ENCODE measurements at regions not wholly inside any gene's neighbourhood (a gene's known extent, or its start where the extent isn't known, plus 50 kb on each side); places are given as distances from the start of the nearest gene placed in this dataset.

DNA sequence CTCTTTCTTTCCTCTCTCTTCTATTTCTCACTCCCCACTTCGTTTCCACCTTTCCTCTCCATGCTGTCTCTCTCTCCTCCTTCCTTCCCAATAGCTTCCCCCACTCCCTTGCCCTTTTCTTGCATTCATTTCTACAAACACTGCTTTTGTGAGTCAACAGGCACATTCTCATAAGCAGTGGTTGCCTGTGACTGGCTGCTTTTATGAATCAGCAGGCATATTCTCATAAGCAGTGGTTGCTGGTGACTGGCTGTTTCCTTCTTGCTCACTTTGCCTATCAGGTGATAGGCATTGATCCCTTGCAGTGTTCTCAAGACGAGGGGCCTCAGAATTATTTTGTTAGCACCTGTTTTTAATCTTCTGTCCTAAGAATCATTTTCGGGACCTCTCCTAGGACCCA is 116.1 kb upstream of the ACTBL2 start:
- in situ Hi-C loops (cut with MboI; ENCODE audit: low sequenced_read_pairs): no loop called here

- in situ Hi-C loops (cut with MboI; ENCODE audit: low sequenced_read_pairs): no loop called here
Observed at GRCh38 chr5:57598097-57598496, 115.5 kb upstream of the ACTBL2 start.

- in situ Hi-C loops (cut with MboI; ENCODE audit: low sequenced_read_pairs): no loop called here
Observed at GRCh38 chr5:57595523-57595991, 112.9 kb upstream of the ACTBL2 start.

- in situ Hi-C loops (cut with MboI; ENCODE audit: low sequenced_read_pairs): no loop called here
Observed at GRCh38 chr5:57594436-57594835, 111.8 kb upstream of the ACTBL2 start.

- in situ Hi-C loops (cut with MboI; ENCODE audit: low sequenced_read_pairs): no loop called here
Observed at GRCh38 chr5:57592236-57592635, 109.6 kb upstream of the ACTBL2 start.

DNA sequence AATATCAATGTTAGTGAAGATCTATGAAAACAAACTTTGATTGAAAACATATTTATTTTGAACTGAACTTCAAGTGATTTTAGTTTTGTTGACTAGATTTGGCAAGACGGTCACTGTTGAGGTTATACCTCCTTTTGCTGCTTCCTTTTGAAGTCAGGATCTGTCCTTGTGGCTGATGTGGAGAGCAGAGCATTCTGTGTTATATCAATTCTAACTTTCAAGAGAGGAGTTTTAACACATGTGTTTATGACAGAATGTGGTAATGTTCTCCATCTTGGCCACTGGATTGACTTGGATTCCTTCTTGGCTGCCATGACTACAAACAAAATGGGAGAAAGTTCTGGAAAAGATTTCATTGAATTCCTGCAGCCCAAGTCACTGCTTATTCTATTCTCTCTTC is 104.0 kb upstream of the ACTBL2 start:
- in situ Hi-C loops (cut with MboI; ENCODE audit: low sequenced_read_pairs): no loop called here

DNA sequence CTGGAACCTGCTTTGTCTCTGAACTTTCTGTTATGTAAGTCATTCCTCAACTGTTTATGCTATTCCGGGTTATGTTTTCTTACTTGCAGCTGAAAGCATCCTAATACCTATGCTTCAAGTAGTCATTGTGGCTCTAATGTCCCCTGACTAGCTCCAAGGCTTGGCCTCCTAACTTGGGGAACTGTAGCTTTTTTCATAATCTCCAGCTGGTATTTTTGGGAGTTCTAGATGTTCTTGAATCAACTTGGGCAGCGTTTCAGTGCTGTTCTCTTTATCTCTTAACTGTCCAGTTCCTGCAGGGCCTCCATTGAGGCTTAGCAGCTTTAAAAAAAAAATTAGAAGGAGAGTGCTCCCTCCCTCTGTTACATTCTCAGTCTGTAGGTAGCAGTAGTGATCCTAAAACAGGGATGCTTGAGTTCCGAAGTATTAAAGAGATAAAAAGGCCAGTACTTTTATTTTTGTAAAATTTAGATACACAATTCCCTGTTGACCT is 100.0 kb upstream of the ACTBL2 start:
- in situ Hi-C loops (cut with MboI; ENCODE audit: low sequenced_read_pairs): no loop called here

DNA sequence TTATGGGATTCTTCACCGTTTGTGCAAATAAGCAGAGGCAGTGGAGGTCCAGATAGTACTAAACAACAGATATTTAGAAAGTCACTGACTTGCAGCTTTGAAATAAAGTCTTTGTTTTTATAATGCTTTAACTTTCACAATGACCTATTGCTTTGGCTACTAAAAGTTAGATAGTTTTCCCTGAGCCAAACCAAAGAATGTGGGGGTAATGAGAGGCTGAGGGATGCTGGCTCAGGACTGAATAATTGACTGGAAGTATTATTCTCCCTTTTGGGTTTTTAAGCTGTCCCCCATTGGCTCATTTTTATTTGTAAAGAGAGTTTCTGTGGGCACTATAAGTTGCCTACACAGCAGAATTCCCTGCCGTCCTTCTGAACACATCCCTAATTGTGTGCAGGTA is 99.2 kb upstream of the ACTBL2 start:
- in situ Hi-C loops (cut with MboI; ENCODE audit: low sequenced_read_pairs): no loop called here

DNA sequence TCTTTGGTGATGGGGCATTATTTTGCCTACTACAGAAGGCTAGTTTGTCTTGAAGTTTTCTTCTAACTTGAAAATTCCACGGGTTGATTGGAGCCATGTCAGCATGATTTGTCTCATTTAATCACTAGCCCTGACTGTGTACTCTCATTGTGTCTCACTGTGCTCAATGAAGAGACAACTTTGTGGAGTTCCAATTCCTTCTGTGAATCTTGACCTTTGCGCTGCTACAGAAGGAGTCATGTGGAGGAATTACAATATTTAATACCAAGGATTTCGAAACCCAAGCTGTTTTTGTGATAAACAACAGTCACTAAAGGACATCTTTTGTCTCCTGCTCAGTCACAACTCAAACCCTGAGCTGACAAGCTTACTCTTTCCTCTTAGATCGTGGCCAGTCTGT is 98.6 kb upstream of the ACTBL2 start:
- in situ Hi-C loops (cut with MboI; ENCODE audit: low sequenced_read_pairs): no loop called here

- in situ Hi-C loops (cut with MboI; ENCODE audit: low sequenced_read_pairs): no loop called here
Observed at GRCh38 chr5:57577432-57578175, 95.0 kb upstream of the ACTBL2 start.

- in situ Hi-C loops (cut with MboI; ENCODE audit: low sequenced_read_pairs): no loop called here
Observed at GRCh38 chr5:57576317-57576716, 93.7 kb upstream of the ACTBL2 start.

DNA sequence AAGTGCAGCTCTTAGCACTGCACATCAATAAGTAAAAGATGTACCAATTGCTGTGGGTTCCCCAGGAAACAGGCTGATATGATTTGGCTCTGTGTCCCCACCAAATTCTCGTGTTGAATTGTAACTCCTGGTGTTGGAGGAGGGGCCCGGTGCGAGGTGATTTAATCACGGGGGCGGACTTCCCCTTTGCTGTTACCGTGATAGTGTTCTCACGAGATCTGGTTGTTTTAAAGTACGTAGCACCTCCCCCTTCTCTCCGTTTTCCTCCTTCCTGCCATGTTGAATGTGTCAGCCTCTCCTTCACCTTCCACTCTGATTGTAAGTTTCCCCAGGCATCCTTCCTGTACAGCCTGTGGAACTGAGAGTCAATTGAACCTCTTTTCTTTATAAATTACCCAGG is 93.2 kb upstream of the ACTBL2 start:
- in situ Hi-C loops (cut with MboI; ENCODE audit: low sequenced_read_pairs): no loop called here

DNA sequence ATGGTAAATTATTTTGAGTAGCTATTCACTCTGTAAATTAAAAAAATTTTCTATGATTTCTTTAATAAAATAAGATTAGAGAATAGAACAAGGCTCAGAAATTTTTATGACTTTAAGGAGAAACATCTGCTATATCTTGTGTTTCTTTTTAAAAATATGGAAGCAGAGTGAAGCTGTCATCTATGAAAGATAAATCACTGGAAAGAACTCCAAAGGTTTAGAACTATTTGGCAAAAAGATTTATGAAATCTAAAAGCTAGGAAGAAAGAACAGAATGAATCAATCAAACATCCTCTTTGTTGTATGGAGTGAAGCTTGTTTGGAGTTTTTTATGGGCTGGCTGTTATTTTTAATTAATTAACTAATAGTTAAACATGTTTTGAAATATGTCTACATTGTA is 89.8 kb upstream of the ACTBL2 start:
- in situ Hi-C loops (cut with MboI; ENCODE audit: low sequenced_read_pairs): no loop called here

DNA sequence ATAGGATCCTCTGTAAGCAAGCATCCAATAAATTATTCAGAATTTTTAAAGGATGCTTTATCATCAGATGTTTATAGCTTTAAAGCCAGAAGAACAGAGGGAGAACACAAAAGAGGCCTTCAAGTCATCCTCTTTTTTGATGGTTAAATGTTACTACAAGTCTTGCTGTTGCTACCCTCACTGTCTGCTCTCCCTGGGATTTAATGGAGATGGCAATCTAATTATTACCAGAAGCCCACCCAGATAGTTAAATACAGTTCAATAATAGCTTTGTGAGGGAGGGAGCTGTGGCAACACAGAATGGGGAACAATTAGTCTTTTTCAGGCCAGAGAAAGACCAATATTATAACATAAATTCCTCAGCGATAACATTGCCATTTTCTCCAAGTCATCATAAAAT is 87.0 kb upstream of the ACTBL2 start:
- in situ Hi-C loops (cut with MboI; ENCODE audit: low sequenced_read_pairs): no loop called here

DNA sequence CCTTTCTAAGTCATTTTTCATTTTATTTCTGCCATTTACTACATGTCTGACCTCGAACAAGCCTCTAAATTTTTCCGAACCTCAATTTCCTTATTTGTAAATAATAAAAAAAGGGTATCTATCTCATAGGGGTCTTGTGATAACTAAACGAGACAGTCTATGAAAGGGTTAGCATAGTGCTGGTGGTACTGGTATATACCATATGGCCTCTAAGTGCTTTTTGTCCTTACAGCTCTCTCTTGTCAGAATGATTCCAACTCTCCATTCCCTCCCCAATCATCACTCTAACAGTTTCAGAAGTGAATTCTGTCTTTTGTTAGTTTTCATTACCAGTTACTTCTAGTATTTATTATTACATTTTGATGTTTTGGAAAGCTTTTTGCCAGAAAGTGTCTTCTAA is 85.5 kb upstream of the ACTBL2 start:
- in situ Hi-C loops (cut with MboI; ENCODE audit: low sequenced_read_pairs): no loop called here

DNA sequence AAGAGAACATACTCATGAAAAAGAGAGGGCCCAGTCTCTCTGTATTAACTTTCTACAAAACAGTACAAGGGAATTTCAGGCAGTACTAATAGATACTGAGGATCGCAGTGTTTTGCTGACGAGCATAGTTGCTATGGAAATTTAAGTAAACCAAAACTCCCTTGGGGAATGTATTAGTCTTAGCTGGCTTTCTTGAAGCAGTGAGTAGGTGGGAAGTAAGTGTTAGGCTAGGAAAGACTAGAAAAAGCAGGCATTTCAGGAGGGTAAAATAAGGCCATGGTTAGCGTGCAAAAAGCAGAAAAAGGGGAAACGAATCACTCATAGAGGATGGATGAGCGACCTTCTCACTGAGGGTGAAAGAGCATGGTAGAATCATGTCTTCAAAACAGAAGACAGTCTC is 84.3 kb upstream of the ACTBL2 start:
- in situ Hi-C loops (cut with MboI; ENCODE audit: low sequenced_read_pairs): no loop called here

- in situ Hi-C loops (cut with MboI; ENCODE audit: low sequenced_read_pairs): no loop called here
Observed at GRCh38 chr5:57561231-57561842, 78.7 kb upstream of the ACTBL2 start.

GRCh38 chr5:57559110-57559635 is 76.6 kb upstream of the ACTBL2 start:
- in situ Hi-C loops (cut with MboI; ENCODE audit: low sequenced_read_pairs): no loop called here

GRCh38 chr5:57552033-57552432 is 69.4 kb upstream of the ACTBL2 start:
- in situ Hi-C loops (cut with MboI; ENCODE audit: low sequenced_read_pairs): no loop called here

- in situ Hi-C loops (cut with MboI; ENCODE audit: low sequenced_read_pairs): no loop called here
Observed at GRCh38 chr5:57551251-57551650, 68.6 kb upstream of the ACTBL2 start.

- in situ Hi-C loops (cut with MboI; ENCODE audit: low sequenced_read_pairs): no loop called here
Observed at GRCh38 chr5:57550132-57550531, 67.5 kb upstream of the ACTBL2 start.

DNA sequence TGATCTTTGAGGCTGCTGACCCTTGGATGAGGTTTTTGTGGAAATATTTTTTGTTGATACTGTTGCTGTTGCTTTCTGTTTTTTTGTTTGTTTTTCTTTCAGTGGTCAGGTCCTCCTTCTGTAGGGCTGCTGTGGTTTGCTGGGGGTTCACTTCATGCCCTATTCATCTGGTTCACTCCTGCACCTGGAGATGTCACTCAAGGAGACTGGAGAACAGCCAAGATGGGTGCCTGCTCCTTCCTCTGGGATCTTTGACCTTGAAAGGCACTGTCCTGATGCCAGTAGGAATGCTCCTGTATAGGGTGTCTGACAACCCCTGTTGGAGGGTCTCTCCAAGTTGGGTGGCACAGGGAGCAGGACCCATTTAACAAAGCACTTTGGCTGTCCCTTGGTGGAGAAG is 67.0 kb upstream of the ACTBL2 start:
- in situ Hi-C loops (cut with MboI; ENCODE audit: low sequenced_read_pairs): no loop called here

All from hTERT RPE-1 (cell line).